HG03039 (cell line): ENCODE measurements at regions not wholly inside any gene's neighbourhood (a gene's known extent, or its start where the extent isn't known, plus 50 kb on each side); places are given as distances from the start of the nearest gene placed in this dataset.
"Not testable (repeated sequence)": the region's sequence is repeated elsewhere in the genome, so short reads cannot be mapped to it uniquely, and the experiment has no call there.

Source experiments
- ATAC-seq: cut with Tn5 transposase; IDR thresholded peaks from one replicate; pipeline ENCODE4 v1.9.1; 2021; ENCODE audit warnings: mild to moderate bottlenecking, moderate library complexity; ENCODE audit not compliant: unreplicated experiment

- no peak for ATAC-seq
Observed at GRCh38 chr1:38201431-38201830, 154.8 kb upstream of the POU3F1 start.

- no peak for ATAC-seq
Observed at GRCh38 chr1:38198621-38199020, 152.0 kb upstream of the POU3F1 start.

- ATAC-seq = no peak
Observed at GRCh38 chr1:38198099-38198498, 151.5 kb upstream of the POU3F1 start.

- no peak for ATAC-seq
Observed at GRCh38 chr1:38197312-38198061, 150.9 kb upstream of the POU3F1 start.

- ATAC-seq = no peak
Observed at GRCh38 chr1:38194472-38194871, 147.9 kb upstream of the POU3F1 start.

GRCh38 chr1:38193040-38193439, 146.4 kb upstream of the POU3F1 start:
- ATAC-seq = no peak

- ATAC-seq = no peak
Observed at GRCh38 chr1:38191461-38191860, 144.9 kb upstream of the POU3F1 start.

- ATAC-seq = no peak
Observed at GRCh38 chr1:38190983-38191382, 144.4 kb upstream of the POU3F1 start.

- no peak for ATAC-seq
Observed at GRCh38 chr1:38187552-38187951, 141.0 kb upstream of the POU3F1 start.

- no peak for ATAC-seq
Observed at GRCh38 chr1:38186566-38186965, 140.0 kb upstream of the POU3F1 start.

- ATAC-seq = no peak
Observed at GRCh38 chr1:38185913-38186312, 139.3 kb upstream of the POU3F1 start.

- ATAC-seq = no peak
Observed at GRCh38 chr1:38183747-38184146, 137.2 kb upstream of the POU3F1 start.

- no peak for ATAC-seq
Observed at GRCh38 chr1:38183096-38183495, 136.5 kb upstream of the POU3F1 start.

- ATAC-seq = not testable (repeated sequence)
Observed at GRCh38 chr1:38180388-38180787, 133.8 kb upstream of the POU3F1 start.

GRCh38 chr1:38179483-38179882, 132.9 kb upstream of the POU3F1 start:
- no peak for ATAC-seq

- no peak for ATAC-seq
Observed at GRCh38 chr1:38178216-38178615, 131.6 kb upstream of the POU3F1 start.

GRCh38 chr1:38175121-38175520, 128.5 kb upstream of the POU3F1 start:
- ATAC-seq = no peak

- ATAC-seq = no peak
Observed at GRCh38 chr1:38173848-38174247, 127.3 kb upstream of the POU3F1 start.

GRCh38 chr1:38173157-38173831, 126.7 kb upstream of the POU3F1 start:
- ATAC-seq = no peak

- ATAC-seq = no peak
Observed at GRCh38 chr1:38169121-38169520, 122.5 kb upstream of the POU3F1 start.

- ATAC-seq = no peak
Observed at GRCh38 chr1:38168365-38168764, 121.8 kb upstream of the POU3F1 start.

- ATAC-seq = no peak
Observed at GRCh38 chr1:38166461-38166860, 119.9 kb upstream of the POU3F1 start.
